HEK293 (cell line): ENCODE measurements at regions not wholly inside any gene's neighbourhood (a gene's known extent, or its start where the extent isn't known, plus 50 kb on each side); places are given as distances from the start of the nearest gene placed in this dataset.

ENCODE experiments used
- CTCF ChIA-PET: fragments of 350-600 bp; formaldehyde crosslinking; extraction: SDS; loops from one replicate; lab custom pipeline; 2021; ENCODE audit warnings: antibody characterized with exemption; lab: Yijun Ruan, JAX
- POLR2A ChIA-PET: fragments of 300-600 bp; formaldehyde crosslinking; extraction: SDS; loops from one replicate; lab custom pipeline; 2020; ENCODE audit warnings: antibody characterized with exemption, inconsistent platforms; lab: Yijun Ruan, JAX
- H3K27ac ChIP-seq: fragments of 200-500 bp; sonication (Bioruptor generic); 2 replicates; pipeline ENCODE4 v1.5.1; 2014; ENCODE audit warnings: low read depth, low read length, control low read depth, inconsistent platforms; ENCODE audit errors: extremely low read depth
- H3K36me3 ChIP-seq, 2 experiments: fragments of 200-500 bp in 1 of 2; sonication (Bioruptor generic) in 1 of 2; 1 replicate in 1 of 2; 2 replicates in 1 of 2; pipeline ENCODE4 v1.5.1; 2014 to 2017; ENCODE audit warnings: inconsistent platforms in 2 of 2, low read length in 2 of 2; ENCODE audit not compliant: control insufficient read depth in 2 of 2, insufficient read depth in 1 of 2
- H3K4me1 ChIP-seq: fragments of 200-500 bp; sonication (Bioruptor generic); 2 replicates; pipeline ENCODE4 v1.5.1; 2014; ENCODE audit warnings: mild to moderate bottlenecking, low read length, inconsistent platforms; ENCODE audit not compliant: control insufficient read depth, insufficient read depth
- H3K4me3 ChIP-seq: 2 replicates; pipeline ENCODE4 v1.5.1; 2011; ENCODE audit warnings: low read depth, mild to moderate bottlenecking, control low read depth, low read length, moderate library complexity
- H3K9me3 ChIP-seq: fragments of 200-500 bp; sonication (Bioruptor generic); 2 replicates; pipeline ENCODE4 v1.5.1; 2014; ENCODE audit warnings: low read depth, low read length, inconsistent platforms; ENCODE audit not compliant: control insufficient read depth, insufficient read depth
- HOXD13 ChIP-seq: sonication (generic); formaldehyde crosslinking; IDR thresholded peaks from 2 replicates; pipeline ENCODE4 v1.8.0; 2022; ENCODE audit warnings: missing genetic modification reagents, borderline replicate concordance
- KLF17 ChIP-seq: fragments of 450-650 bp; formaldehyde crosslinking; IDR thresholded peaks from 2 replicates; pipeline ENCODE4 v1.5.1; 2016; ENCODE audit warnings: missing biosample characterization, missing genetic modification characterization
- REPIN1 ChIP-seq: fragments of 450-650 bp; formaldehyde crosslinking; IDR thresholded peaks from 2 replicates; pipeline ENCODE4 v1.5.1; 2017; ENCODE audit warnings: missing biosample characterization, missing genetic modification characterization, low read depth
- SCRT2 ChIP-seq: fragments of 450-650 bp; formaldehyde crosslinking; IDR thresholded peaks from 2 replicates; pipeline ENCODE4 v1.5.1; 2016; ENCODE audit warnings: missing biosample characterization, missing genetic modification characterization
- SP2 ChIP-seq: fragments of 450-650 bp; formaldehyde crosslinking; IDR thresholded peaks from 2 replicates; pipeline ENCODE4 v1.5.1; 2016; ENCODE audit warnings: missing biosample characterization, missing genetic modification characterization
- TSHZ1 ChIP-seq: fragments of 450-650 bp; formaldehyde crosslinking; IDR thresholded peaks from 2 replicates; pipeline ENCODE4 v1.5.1; 2016; ENCODE audit warnings: missing biosample characterization, missing genetic modification characterization, borderline replicate concordance
- ZBTB26 ChIP-seq: fragments of 450-650 bp; formaldehyde crosslinking; optimal IDR thresholded peaks from 2 replicates; pipeline ENCODE3; 2016; ENCODE audit warnings: missing biosample characterization, mild to moderate bottlenecking, missing genetic modification characterization
- ZEB2 ChIP-seq: fragments of 450-650 bp; formaldehyde crosslinking; IDR thresholded peaks from 2 replicates; pipeline ENCODE4 v1.5.1; 2016; ENCODE audit warnings: missing biosample characterization, missing genetic modification characterization
- ZNF155 ChIP-seq: fragments of 450-650 bp; formaldehyde crosslinking; IDR thresholded peaks from 2 replicates; pipeline ENCODE4 v1.5.1; 2016; ENCODE audit warnings: missing biosample characterization, missing genetic modification characterization
- ZNF239 ChIP-seq: fragments of 450-650 bp; formaldehyde crosslinking; IDR thresholded peaks from 2 replicates; pipeline ENCODE4 v1.5.1; 2016; ENCODE audit warnings: missing biosample characterization, missing genetic modification characterization
- ZNF24 ChIP-seq: fragments of 450-650 bp; formaldehyde crosslinking; IDR thresholded peaks from 2 replicates; pipeline ENCODE4 v1.5.1; 2016; ENCODE audit warnings: missing biosample characterization, missing genetic modification characterization
- ZNF280C ChIP-seq: fragments of 450-650 bp; formaldehyde crosslinking; IDR thresholded peaks from 2 replicates; pipeline ENCODE4 v1.5.1; 2016; ENCODE audit warnings: missing biosample characterization, missing genetic modification characterization
- ZNF324 ChIP-seq: fragments of 450-650 bp; formaldehyde crosslinking; IDR thresholded peaks from 2 replicates; pipeline ENCODE4 v1.5.1; 2016; ENCODE audit warnings: missing biosample characterization, missing genetic modification characterization
- ZNF354C ChIP-seq: fragments of 450-650 bp; formaldehyde crosslinking; IDR thresholded peaks from 2 replicates; pipeline ENCODE4 v1.5.1; 2016; ENCODE audit warnings: missing biosample characterization, missing genetic modification characterization, low read depth, borderline replicate concordance
- ZNF610 ChIP-seq: fragments of 450-650 bp; formaldehyde crosslinking; IDR thresholded peaks from 2 replicates; pipeline ENCODE4 v1.5.1; 2016; ENCODE audit warnings: missing biosample characterization, missing genetic modification characterization, borderline replicate concordance
- ZNF624 ChIP-seq: fragments of 450-650 bp; formaldehyde crosslinking; IDR thresholded peaks from 2 replicates; pipeline ENCODE4 v1.5.1; 2017; ENCODE audit warnings: missing biosample characterization, missing genetic modification characterization
- ZNF664 ChIP-seq: fragments of 450-650 bp; formaldehyde crosslinking; IDR thresholded peaks from 2 replicates; pipeline ENCODE4 v1.5.1; 2016; ENCODE audit warnings: missing biosample characterization, missing genetic modification characterization
- ZNF670 ChIP-seq: fragments of 450-650 bp; formaldehyde crosslinking; IDR thresholded peaks from 2 replicates; pipeline ENCODE4 v1.5.1; 2016; ENCODE audit warnings: missing biosample characterization, missing genetic modification characterization, low read depth
- ZNF747 ChIP-seq: fragments of 450-650 bp; formaldehyde crosslinking; IDR thresholded peaks from 2 replicates; pipeline ENCODE4 v1.5.1; 2016; ENCODE audit warnings: missing biosample characterization, missing genetic modification characterization
- ZNF776 ChIP-seq: fragments of 450-650 bp; formaldehyde crosslinking; IDR thresholded peaks from 2 replicates; pipeline ENCODE4 v1.5.0; 2017; ENCODE audit warnings: missing biosample characterization, missing genetic modification characterization, borderline replicate concordance
- ZNF785 ChIP-seq: fragments of 450-650 bp; formaldehyde crosslinking; IDR thresholded peaks from 2 replicates; pipeline ENCODE4 v1.5.1; 2016; ENCODE audit warnings: missing biosample characterization, missing genetic modification characterization
- ZNF843 ChIP-seq: fragments of 450-650 bp; formaldehyde crosslinking; IDR thresholded peaks from 2 replicates; pipeline ENCODE4 v1.5.1; 2016; ENCODE audit warnings: missing biosample characterization, missing genetic modification characterization
- ZSCAN5A ChIP-seq: fragments of 450-650 bp; formaldehyde crosslinking; IDR thresholded peaks from 2 replicates; pipeline ENCODE4 v1.5.1; 2016; ENCODE audit warnings: missing biosample characterization, missing genetic modification characterization

GRCh38 chr5:89059274-89059673 lies 176.3 kb upstream of the MEF2C start:
- no peaks in the 10 kb centered on the region for H3K4me1 ChIP-seq
- no peak overlapping the region for H3K27ac ChIP-seq
- POLR2A ChIA-PET: no interaction called here
- no peaks in the 10 kb centered on the region for H3K9me3 ChIP-seq
- CTCF ChIA-PET: no interaction called here
- H3K36me3 ChIP-seq: no peaks in the 10 kb centered on the region
- no peak overlapping the region for H3K4me3 ChIP-seq
- no peak for TF ChIP-seq ZNF354C (tag by site-specific recombination)
- no peak for TF ChIP-seq ZNF776 (tag by site-specific recombination)
- no peak for TF ChIP-seq ZNF624 (tag by site-specific recombination)
- no peak for TF ChIP-seq ZNF843 (tag by site-specific recombination)
- TF ChIP-seq ZNF670 (tag by site-specific recombination): no peak
- no peak for TF ChIP-seq ZNF324
- TF ChIP-seq ZNF155 (tag by site-specific recombination): no peak
- TF ChIP-seq ZNF747 (tag by site-specific recombination): no peak
- no peak for TF ChIP-seq ZNF664 (tag by site-specific recombination)
- no peak for TF ChIP-seq ZNF785 (tag by site-specific recombination)
- TF ChIP-seq REPIN1 (tag by site-specific recombination): no peak
- TF ChIP-seq ZNF239: no peak
- TF ChIP-seq ZNF280C (tag by site-specific recombination): no peak

GRCh38 chr5:89055695-89056085 lies 172.7 kb upstream of the MEF2C start:
- ChIA-PET POLR2A (no interaction called here), CTCF (no interaction called here)
- Histone ChIP-seq H3K36me3 (no peaks in the 10 kb centered on the region), H3K27ac (no peak overlapping the region), H3K4me1 (no peaks in the 10 kb centered on the region), H3K4me3 (no peak overlapping the region), H3K9me3 (no peaks in the 10 kb centered on the region)
- no peak for TF ChIP-seq ZNF324
- no peak for TF ChIP-seq KLF17 (tag by site-specific recombination)
- no peak for TF ChIP-seq ZNF24 (tag by site-specific recombination)
- TF ChIP-seq HOXD13 (CRISPR knock-in tag): no peak
- no peak for TF ChIP-seq SP2
- no peak for TF ChIP-seq ZNF785 (tag by site-specific recombination)
- TF ChIP-seq TSHZ1 (tag by site-specific recombination): no peak
- TF ChIP-seq ZSCAN5A: no peak
- TF ChIP-seq SCRT2 (tag by site-specific recombination): no peak
- TF ChIP-seq ZNF664 (tag by site-specific recombination): no peak
- no peak for TF ChIP-seq ZBTB26
- TF ChIP-seq ZNF610: no peak
- no peak for TF ChIP-seq ZEB2 (tag by site-specific recombination)
